Nucleus accumbens (tissue), 56 donors: ENCODE measurements at regions not wholly inside any gene's neighbourhood (a gene's known extent, or its start where the extent isn't known, plus 50 kb on each side); places are given as distances from the start of the nearest gene placed in this dataset.
A peak's percentile ranks its signal among the peaks of the same experiment; 100 is the strongest.
"Not testable (repeated sequence)": the region's sequence is repeated elsewhere in the genome, so short reads cannot be mapped to it uniquely, and the experiment has no call there.

Source experiments
- DNase-seq, 56 donors: peaks; one replicate each; lab custom pipeline; 2025; lab: John Stamatoyannopoulos, UW

GRCh38 chr9:115832031-115832430 lies 321.6 kb upstream of the PAPPA start:
- DNase-seq: no peak

GRCh38 chr9:115837618-115838017 lies 316.0 kb upstream of the PAPPA start:
- no peak for DNase-seq

- DNase-seq: no peak
Measured at GRCh38 chr9:115838417-115838816, 315.2 kb upstream of the PAPPA start.

- DNase-seq: not testable (repeated sequence)
Measured at GRCh38 chr9:115844433-115844832, 309.2 kb upstream of the PAPPA start.

- DNase-seq: no peak
Measured at GRCh38 chr9:115845648-115846312, 307.8 kb upstream of the PAPPA start.

- DNase-seq: no peak
Measured at GRCh38 chr9:115847216-115847615, 306.4 kb upstream of the PAPPA start.

GRCh38 chr9:115849679-115850412 lies 303.7 kb upstream of the PAPPA start:
- DNase-seq: no peak

- no peak for DNase-seq
Measured at GRCh38 chr9:115850548-115851304, 302.9 kb upstream of the PAPPA start.

GRCh38 chr9:115855458-115856133 lies 298.0 kb upstream of the PAPPA start:
- DNase-seq: no peak

- DNase-seq: not testable (repeated sequence)
Measured at GRCh38 chr9:115858421-115858820, 295.2 kb upstream of the PAPPA start.

- no peak for DNase-seq
Measured at GRCh38 chr9:115862021-115862420, 291.6 kb upstream of the PAPPA start.

GRCh38 chr9:115864581-115864980 lies 289.0 kb upstream of the PAPPA start:
- DNase-seq: no peak

GRCh38 chr9:115867326-115867725 lies 286.3 kb upstream of the PAPPA start:
- DNase-seq: no peak

- no peak for DNase-seq
Measured at GRCh38 chr9:115877852-115878438, 275.6 kb upstream of the PAPPA start.

- DNase-seq: no peak
Measured at GRCh38 chr9:115879451-115879850, 274.1 kb upstream of the PAPPA start.

GRCh38 chr9:115880221-115880885 lies 273.2 kb upstream of the PAPPA start:
- no peak for DNase-seq

- no peak for DNase-seq
Measured at GRCh38 chr9:115882911-115883310, 270.7 kb upstream of the PAPPA start.

GRCh38 chr9:115883467-115884329 lies 269.9 kb upstream of the PAPPA start:
- DNase-seq: peak in 10 of 56 donors; percentile 1 to 30 (median 3)

GRCh38 chr9:115884846-115885245 lies 268.7 kb upstream of the PAPPA start:
- no peak for DNase-seq
